ENCODE measurements at regions not wholly inside any gene's neighbourhood (a gene's known extent, or its start where the extent isn't known, plus 50 kb on each side); places are given as distances from the start of the nearest gene placed in this dataset.
A peak's percentile ranks its signal among the peaks of the same experiment; 100 is the strongest.
"Not testable (repeated sequence)": the region's sequence is repeated elsewhere in the genome, so short reads cannot be mapped to it uniquely, and the experiment has no call there.

GRCh38 chr6:121647905-121648304 is 212.5 kb downstream of the GJA1 start:
- no peak for DNase-seq

GRCh38 chr6:121649951-121650350 is 214.5 kb downstream of the GJA1 start:
- no peak for DNase-seq

- DNase-seq, result no peak
These were observed 216.0 kb downstream of the GJA1 start for GRCh38 chr6:121651420-121651819.

- no peak for DNase-seq
These were observed 216.8 kb downstream of the GJA1 start for GRCh38 chr6:121652223-121652622.

DNA sequence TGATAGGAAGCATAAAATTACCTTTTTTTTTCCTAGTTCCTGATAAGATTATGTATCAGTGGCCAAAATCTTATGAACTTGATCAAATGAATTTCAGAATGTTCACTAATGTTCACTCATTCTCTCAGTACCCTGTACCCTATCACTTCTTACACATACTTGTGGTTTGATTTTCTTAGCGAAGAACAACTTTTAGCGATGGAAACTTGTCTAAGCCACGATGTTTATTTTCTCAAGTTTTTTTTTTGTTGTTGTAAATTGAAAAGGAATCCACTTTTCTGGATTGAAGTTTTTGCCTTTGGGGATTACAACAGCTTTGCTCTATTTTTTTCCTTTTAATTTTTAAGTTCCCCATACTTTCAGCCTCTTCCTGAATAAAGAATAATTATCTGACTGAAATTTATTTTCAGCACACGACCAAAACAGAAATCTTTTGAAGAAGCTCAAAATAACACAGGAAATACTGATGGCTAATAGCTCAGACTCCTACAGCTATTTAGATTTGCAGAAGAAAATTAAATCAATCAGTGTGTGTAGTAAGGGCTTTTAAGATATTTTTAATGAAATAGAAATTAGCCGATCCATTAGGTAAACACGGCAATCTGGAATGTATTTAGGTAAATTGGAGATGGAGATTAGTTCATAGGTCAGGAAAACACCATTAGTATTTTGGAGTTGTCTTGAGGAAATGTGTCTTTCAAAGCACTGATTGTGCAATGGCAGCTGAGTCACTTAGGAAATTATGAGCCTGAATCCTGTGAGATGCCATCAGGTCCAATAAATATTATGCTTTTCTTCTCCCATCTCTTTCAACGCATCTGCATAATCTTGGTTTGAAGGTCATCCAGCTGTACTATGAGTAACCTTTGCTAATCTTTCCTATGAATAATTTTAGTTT is 217.5 kb downstream of the GJA1 start:
- DNase-seq, result peak; percentile 3

GRCh38 chr6:121653624-121654008 is 218.2 kb downstream of the GJA1 start:
- DNase-seq, result no peak

- DNase-seq, result no peak
These were observed 222.5 kb downstream of the GJA1 start for GRCh38 chr6:121657972-121658371.

DNA sequence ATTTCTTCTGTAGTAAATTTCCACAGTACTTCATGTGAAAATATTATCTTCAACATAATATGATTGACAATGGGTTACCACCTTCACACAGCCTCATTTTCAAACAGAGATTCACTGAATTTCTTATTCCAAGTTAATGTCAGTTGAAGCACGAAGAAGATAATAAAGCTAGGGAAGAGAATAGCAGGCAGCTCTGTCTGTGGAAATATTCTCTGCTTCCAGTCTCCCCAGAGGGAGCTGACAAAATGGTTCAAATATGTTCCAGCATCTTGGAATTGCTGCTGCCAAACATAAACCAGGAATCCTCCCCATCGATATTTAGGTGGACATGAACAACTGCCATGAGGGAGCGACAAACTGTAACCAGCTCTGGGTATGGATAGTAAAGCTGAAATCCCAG is 224.8 kb downstream of the GJA1 start:
- DNase-seq, result no peak

DNA sequence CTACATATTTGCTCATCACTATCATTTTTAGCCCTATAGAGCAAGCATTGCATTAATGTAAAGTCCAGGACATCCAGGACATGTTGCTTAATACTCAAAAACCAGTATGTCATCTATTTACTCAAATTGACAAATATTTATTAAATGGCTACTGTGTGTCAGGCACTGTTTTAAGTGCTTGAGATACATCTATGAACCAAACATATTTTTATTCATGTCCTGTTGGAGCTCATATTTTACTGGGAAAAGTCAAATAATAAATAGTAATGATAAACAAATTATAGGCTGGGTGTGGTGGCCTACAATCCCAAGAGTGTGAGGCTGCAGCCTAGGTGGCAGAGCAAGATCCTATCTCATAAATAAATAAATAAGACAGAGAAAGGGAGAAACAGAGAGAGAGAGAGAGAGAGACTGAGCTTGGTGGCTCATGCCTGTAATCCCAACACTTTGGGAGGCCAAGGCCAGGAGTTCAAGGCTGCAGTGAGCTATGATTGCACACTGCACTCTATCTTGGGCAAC is 227.9 kb downstream of the GJA1 start:
- DNase-seq, result no peak

GRCh38 chr6:121664158-121664557 is 228.7 kb downstream of the GJA1 start:
- DNase-seq, result no peak

DNA sequence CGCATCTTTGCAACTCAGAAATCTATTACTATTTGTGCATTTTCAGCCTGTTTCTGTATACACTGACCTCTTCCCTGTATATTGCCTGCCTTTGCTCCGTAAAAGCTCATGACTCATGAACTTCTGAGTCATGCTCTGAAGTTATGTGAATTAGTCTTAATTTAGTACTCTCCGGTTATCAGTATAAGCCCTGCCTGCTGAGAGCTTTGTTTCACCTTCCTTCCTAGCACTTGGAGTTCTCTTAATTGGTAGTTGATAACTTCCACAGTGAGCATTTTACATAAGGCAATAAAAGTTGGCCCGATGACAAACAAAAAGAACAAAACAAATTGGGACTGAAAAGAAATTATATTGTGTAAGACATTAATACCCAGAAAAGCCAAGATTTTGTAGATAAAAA is 231.4 kb downstream of the GJA1 start:
- DNase-seq, result no peak

DNA sequence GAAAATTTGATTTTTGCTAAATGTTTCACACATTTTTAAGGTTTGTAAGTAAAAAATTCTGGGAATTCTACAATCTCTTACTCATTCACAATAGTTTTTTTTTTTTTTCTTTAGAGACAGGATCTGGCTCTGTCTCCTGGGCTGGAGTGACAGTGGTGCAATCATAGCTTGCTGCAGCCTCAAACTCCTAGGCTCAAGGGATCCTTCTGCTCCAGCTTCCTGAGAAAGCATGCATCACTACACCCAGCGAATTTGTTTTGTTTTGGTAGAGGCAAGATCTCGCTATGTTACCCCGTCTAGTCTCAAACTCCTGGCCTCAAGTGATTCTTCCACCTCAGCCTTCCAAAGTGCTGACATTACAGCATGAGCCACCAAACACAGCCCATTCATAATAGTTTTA is 232.8 kb downstream of the GJA1 start:
- DNase-seq, result no peak

DNA sequence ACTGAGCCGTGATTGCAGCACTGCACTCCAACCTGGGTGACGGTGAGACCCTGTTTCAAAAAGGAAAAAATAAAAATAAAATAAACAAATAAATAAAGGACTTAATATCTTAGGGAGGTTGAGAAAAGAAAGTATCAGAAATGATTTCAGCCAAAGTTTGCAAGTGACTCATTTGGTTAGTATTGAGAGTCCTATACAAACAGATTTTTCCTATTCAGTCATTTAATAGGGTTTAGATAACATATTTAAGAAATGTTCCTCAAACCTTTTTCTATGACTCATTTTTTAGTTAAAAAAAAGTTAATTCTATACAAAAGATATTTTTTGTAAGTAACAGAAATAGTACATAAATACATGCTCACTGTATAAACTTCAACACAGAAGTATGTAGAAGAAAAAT is 235.1 kb downstream of the GJA1 start:
- DNase-seq, result no peak

DNA sequence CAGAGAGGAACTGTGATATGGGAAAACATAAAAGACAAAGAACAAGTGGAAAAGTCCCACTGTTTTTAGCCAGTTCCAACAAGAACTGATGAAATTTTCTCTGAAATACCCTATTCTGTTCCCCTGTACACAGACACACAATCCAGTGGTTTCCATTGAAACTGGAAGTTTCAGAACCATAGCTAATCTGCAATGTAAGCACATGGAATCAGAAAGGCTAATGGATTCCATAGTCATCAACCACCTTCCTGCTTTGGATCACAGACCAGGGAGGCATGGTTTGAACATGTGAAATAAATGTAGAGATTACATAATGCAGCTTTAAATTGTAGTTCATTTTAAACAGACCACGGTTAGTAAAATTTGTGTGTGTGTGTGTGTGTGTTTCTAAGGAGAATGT is 242.1 kb downstream of the GJA1 start:
- no peak for DNase-seq

- no peak for DNase-seq
These were observed 242.8 kb downstream of the GJA1 start for GRCh38 chr6:121678245-121678644.

DNA sequence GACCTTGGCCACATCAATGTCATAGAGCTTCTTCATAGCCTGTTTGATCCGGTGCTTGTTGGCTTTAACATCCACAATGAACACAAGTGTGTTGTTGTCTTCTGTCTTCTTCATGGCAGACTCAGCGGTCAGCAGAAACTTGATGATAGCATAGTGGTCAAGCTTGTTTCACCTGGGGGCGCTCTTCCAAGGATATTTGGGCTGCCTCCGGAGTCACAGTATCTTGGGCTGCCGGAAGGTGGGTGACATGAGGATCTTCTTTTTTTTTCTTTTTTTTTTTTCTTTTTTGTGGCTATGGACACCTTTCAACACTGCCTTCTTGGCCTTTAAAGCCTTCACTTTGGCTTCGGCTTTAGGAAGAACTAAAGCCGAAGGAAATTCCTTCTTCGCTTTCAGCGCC is 244.6 kb downstream of the GJA1 start:
- no peak for DNase-seq

DNA sequence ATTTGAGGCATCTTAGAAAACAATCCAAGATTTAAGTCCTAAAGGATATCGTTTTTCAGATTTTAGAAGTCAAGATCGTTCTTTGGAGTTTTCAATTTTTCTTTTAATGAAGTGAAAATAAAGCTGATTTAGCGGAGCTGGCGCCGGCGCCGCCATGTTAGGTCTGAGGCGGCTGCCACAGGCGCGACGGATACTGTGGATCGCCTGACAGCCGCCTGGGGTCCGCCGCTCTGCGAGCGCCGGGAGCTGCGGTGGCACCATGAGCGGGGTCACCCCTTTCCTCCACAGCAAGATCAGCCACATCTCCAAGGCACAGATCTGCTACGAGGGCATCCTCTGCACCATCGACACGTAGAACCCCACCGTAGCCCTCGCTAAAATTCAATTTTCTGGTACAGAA is 247.2 kb downstream of the GJA1 start:
- DNase-seq, result no peak

- DNase-seq, result not testable (repeated sequence)
These were observed 250.4 kb downstream of the GJA1 start for GRCh38 chr6:121685806-121686205.

DNA sequence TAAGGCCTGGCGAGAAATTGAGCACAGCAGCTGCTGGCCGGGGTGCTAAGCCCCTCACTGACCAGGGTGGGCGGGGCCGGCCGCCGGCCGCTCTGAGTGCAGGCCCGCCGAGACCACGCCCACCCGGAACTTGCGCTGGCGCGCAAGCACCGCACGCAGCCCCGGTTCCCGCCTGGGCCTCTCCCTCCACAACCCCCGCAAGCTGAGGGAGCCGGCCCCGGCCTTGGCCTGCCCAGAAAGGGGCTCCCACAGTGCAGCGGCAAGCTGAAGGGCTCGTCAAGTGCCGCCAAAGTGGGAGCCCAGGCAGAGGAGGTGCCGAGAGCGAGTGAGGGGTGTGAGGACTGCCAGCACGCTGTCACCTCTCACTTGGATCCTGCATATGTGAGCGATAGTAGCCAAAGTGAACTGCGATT is 251.2 kb downstream of the GJA1 start:
- DNase-seq, result peak; percentile 66

DNA sequence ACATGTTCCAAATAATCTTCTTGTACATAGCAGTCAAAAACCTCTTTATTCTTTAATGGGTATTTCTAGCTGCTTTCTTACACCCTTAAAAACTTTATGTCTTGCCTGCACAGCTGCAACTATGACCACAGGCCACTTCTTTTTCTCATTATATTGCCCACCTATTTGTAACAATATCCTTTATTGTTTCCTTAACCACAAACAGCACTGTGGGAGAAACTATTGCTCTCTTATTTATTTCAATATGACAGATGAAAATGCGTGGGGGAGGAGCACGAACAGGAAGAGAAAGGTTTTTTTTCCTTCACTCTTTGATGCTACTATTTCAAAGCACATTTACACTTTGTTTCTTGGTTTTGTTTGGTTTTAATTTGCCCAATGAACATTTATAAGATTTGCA is 253.5 kb downstream of the GJA1 start:
- DNase-seq, result no peak

DNA sequence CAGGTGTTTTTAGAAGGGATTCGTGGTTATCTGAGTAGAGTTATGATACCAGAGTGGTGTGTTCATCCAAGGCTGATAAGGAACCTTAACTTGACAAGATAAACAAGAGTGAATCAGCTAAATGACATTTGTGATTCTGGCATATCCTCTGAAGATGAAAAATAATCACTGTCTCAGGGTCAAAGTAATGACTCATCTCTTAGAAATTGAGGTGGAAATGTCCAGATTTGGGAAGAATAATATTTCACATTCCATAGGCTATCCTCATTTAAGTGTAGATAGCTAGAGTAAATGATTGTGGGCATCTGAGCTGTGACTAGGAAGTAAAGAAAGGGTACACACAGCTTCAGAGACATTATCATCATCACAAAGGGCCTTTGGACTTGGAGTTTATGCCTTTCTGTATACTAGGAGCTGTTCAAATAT is 255.7 kb downstream of the GJA1 start:
- DNase-seq, result no peak

DNA sequence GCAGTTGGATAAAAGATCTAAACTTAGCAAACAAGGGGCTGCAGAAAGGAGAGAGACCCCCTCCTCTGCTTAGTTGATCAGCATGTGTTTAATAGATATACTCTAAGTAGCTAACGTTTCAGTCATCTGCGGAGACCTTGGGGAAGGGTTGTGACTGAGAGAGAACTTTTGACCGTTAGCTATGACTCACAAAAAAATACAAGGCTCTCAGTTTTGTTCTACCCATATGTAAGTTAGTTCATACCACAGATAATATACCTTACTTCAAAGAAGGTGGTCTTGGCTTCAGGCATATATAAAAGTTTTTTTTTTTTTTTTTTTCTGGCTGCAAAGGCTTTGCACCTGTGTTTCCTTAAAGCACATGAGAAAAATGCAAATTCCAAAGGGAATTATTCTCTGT is 258.9 kb downstream of the GJA1 start:
- DNase-seq, result no peak

DNA sequence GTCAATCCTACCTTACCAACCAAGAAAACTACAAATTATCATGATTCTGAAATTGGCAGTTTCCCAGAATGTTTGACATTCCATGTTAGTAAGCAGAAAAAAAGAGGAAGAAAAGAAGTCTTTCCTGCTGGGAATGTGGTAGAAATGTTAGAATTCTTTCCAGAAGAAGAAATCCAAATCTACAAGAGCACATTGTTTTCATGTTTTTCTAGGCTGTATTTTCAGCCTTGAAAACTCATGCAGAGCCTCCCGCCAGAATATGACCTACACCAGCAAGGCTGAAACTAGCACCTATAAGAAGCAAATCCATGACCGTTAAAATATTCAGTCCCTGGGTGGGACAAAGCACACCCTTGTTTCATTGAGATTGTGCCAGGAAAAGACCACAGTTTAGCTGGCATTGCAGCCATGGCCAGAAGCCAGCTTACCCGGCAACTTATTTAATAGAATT is 259.4 kb downstream of the GJA1 start:
- DNase-seq, result no peak

GRCh38 chr6:121695329-121695728 is 259.9 kb downstream of the GJA1 start:
- no peak for DNase-seq

DNA sequence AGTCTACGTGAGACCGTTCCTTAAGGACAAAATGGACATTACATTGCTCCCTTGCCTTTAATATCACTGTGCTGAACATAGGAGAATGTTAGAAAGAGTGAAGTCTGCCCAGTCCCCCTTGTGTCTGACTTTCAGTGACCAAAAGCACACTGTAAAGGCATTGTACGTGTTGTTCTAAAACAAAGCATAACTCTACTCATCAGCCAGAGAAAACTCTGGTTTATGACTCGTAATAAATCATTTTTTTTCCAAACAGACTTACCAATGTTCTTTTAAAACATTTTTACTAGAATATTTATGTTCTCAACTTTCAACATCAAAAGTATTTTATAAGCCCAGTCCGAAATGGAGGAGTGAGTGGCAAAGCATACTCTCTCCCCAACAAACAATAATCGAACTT is 262.5 kb downstream of the GJA1 start:
- no peak for DNase-seq

Measured in NCI-H82 (cell line).